Muscle of leg (tissue), 3 donors: ENCODE measurements at regions not wholly inside any gene's neighbourhood (a gene's known extent, or its start where the extent isn't known, plus 50 kb on each side); places are given as distances from the start of the nearest gene placed in this dataset.
"Not testable (repeated sequence)": the region's sequence is repeated elsewhere in the genome, so short reads cannot be mapped to it uniquely, and the experiment has no call there.

Source experiments
- DNase-seq: peaks from one replicate; pipeline ENCODE4 v3.0.0; 2013
- H3K27ac ChIP-seq: one replicate; pipeline ENCODE4 v1.5.1; 2013; ENCODE audit warnings: mild to moderate bottlenecking, low read length, control low read depth
- H3K27me3 ChIP-seq: one replicate; pipeline ENCODE4 v1.6.1; 2013; ENCODE audit warnings: low read length; ENCODE audit not compliant: control insufficient read depth, insufficient read depth
- H3K36me3 ChIP-seq: one replicate; pipeline ENCODE4 v1.6.1; 2013; ENCODE audit warnings: low read length; ENCODE audit not compliant: control insufficient read depth, insufficient read depth
- H3K4me1 ChIP-seq: one replicate; pipeline ENCODE4 v1.6.1; 2013; ENCODE audit warnings: low read length; ENCODE audit not compliant: control insufficient read depth, insufficient read depth
- H3K4me3 ChIP-seq: one replicate; pipeline ENCODE4 v1.5.1; 2013; ENCODE audit warnings: low read length, control low read depth
- H3K9me3 ChIP-seq: replicated peaks from 2 replicates; pipeline ENCODE4 v1.6.1; 2013; ENCODE audit warnings: low read depth, low read length; ENCODE audit not compliant: control insufficient read depth
- WGBS: methylation state at CpG from one replicate; pipeline ENCODE4 v1.1.5; 2013; ENCODE audit warnings: missing lambda C conversion rate; ENCODE audit not compliant: insufficient coverage; 5-methylcytosine and 5-hydroxymethylcytosine counted together

- no peak for DNase-seq
- H3K27me3 ChIP-seq = no peaks in the 10 kb centered on the region
- no peaks in the 10 kb centered on the region for H3K4me1 ChIP-seq
- H3K4me3 ChIP-seq = no peak overlapping the region
- no peaks in the 10 kb centered on the region for H3K36me3 ChIP-seq
- H3K27ac ChIP-seq = no peak overlapping the region
- H3K9me3 ChIP-seq = no peaks in the 10 kb centered on the region
Measured at GRCh38 chrX:152079768-152080167, 58.6 kb downstream of the MAGEA10 start.

- no peak overlapping the region for H3K27ac ChIP-seq
- DNase-seq = no peak
- H3K4me1 ChIP-seq = no peaks in the 10 kb centered on the region
- H3K4me3 ChIP-seq = no peak overlapping the region
- H3K9me3 ChIP-seq = no peaks in the 10 kb centered on the region
- no peaks in the 10 kb centered on the region for H3K27me3 ChIP-seq
- no peaks in the 10 kb centered on the region for H3K36me3 ChIP-seq
- no CpG with 5 or more reads among the region's 1 CpG for WGBS
Measured at GRCh38 chrX:152074163-152074562, 64.2 kb downstream of the MAGEA10 start.

DNA sequence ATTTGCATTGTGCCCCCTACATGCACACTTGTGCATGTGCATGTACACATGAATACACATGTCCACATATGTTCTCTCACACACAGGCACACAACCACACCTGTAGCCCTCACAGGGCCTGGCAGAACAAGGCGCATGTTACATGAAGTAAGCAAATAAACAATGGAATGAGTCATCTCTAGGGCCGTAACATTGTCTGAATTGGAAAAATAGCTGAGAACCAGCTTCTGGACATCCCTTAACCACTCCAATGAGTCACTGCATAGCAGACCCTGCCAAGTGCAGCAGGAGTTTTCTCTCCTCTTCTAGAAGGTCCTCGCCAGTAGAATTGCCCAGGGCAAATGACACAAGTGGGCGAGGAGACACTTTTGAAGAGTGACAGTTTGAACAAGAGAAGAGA is 66.1 kb downstream of the MAGEA10 start:
- H3K36me3 ChIP-seq = no peaks in the 10 kb centered on the region
- no peaks in the 10 kb centered on the region for H3K27me3 ChIP-seq
- 71% methylated on average over 1 of the region's 4 CpGs for WGBS
- DNase-seq = peak; percentile 1
- H3K27ac ChIP-seq = no peak overlapping the region
- H3K4me1 ChIP-seq = no peaks in the 10 kb centered on the region
- H3K4me3 ChIP-seq = no peak overlapping the region
- no peaks in the 10 kb centered on the region for H3K9me3 ChIP-seq

- WGBS = no CpG with 5 or more reads among the region's 2 CpGs
- Histone ChIP-seq H3K4me1 (no peaks in the 10 kb centered on the region), H3K27ac (no peak overlapping the region), H3K4me3 (no peak overlapping the region), H3K9me3 (no peaks in the 10 kb centered on the region), H3K27me3 (no peaks in the 10 kb centered on the region), H3K36me3 (no peaks in the 10 kb centered on the region)
- no peak for DNase-seq
Measured at GRCh38 chrX:152070144-152070543, 68.2 kb downstream of the MAGEA10 start.

- H3K4me1 ChIP-seq = no peaks in the 10 kb centered on the region
- no peak for DNase-seq
- H3K4me3 ChIP-seq = no peak overlapping the region
- no peaks in the 10 kb centered on the region for H3K27me3 ChIP-seq
- H3K27ac ChIP-seq = no peak overlapping the region
- no peaks in the 10 kb centered on the region for H3K36me3 ChIP-seq
- peaks cover 2% of the 10 kb centered on the region for H3K9me3 ChIP-seq
Measured at GRCh38 chrX:152061557-152061956, 76.8 kb downstream of the MAGEA10 start.

DNA sequence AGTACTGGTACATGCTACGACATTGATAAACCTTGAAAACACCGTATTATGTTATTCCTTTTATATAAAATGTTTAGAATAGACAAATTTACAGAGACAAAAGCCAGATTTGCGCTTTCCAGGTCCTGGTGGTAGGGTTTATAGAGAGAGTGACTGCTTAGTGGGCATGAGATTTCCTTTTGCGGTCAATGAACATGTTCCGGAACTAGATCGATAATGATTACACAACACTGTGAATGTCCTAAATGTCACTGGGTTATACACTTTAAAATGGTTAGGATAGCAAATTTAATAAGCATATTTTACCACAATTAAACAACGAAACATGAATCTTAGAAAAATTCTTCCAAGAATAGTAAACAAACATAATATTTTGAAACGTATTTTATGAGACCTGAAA is 77.3 kb downstream of the MAGEA10 start:
- no peak for DNase-seq
- Histone ChIP-seq H3K27ac (no peak overlapping the region), H3K9me3 (peaks cover 2% of the 10 kb centered on the region), H3K27me3 (no peaks in the 10 kb centered on the region), H3K36me3 (no peaks in the 10 kb centered on the region), H3K4me1 (no peaks in the 10 kb centered on the region), H3K4me3 (no peak overlapping the region)
- WGBS = no CpG with 5 or more reads among the region's 8 CpGs

GRCh38 chrX:152050623-152051022 is 76.1 kb upstream of the GABRE start:
- H3K27me3 ChIP-seq, H3K4me3 ChIP-seq, H3K36me3 ChIP-seq, DNase-seq, H3K4me1 ChIP-seq, H3K9me3 ChIP-seq, H3K27ac ChIP-seq: not testable (repeated sequence)
- no CpG with 5 or more reads among the region's 1 CpG for WGBS

DNA sequence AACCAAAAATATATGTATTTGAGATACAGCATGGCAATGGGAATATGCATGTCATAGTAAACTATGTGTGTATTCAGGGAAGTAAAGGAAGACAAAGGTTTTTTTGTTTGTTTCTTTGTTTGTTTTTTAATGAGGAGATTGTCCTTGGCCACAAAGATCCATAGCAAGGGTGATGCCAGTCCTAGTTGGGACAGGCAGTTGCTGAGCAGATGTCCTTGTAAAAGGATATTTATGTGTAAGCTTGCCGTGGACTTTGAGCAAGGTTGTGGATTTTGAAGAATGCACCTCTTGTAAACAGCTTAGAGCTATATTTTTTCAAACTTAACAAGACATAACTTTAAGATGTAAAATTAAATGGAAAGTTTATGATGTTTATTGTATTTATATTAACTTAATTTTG is 69.9 kb upstream of the GABRE start:
- whole genome bisulfite sequencing = no CpG with 5 or more reads among the region's 1 CpG

GRCh38 chrX:152038804-152039203 is 64.3 kb upstream of the GABRE start:
- H3K27me3 ChIP-seq = no peaks in the 10 kb centered on the region
- WGBS = no CpG with 5 or more reads among the region's 2 CpGs
- no peak for DNase-seq
- H3K27ac ChIP-seq = no peak overlapping the region
- H3K4me1 ChIP-seq = no peaks in the 10 kb centered on the region
- no peaks in the 10 kb centered on the region for H3K36me3 ChIP-seq
- H3K4me3 ChIP-seq = no peak overlapping the region
- H3K9me3 ChIP-seq = no peaks in the 10 kb centered on the region

More for the DNA sequence above, 69.9 kb upstream of the GABRE start:
- no peaks in the 10 kb centered on the region for H3K27me3 ChIP-seq
- no peak for DNase-seq
- H3K27ac ChIP-seq = no peak overlapping the region
- no peaks in the 10 kb centered on the region for H3K4me1 ChIP-seq
- no peaks in the 10 kb centered on the region for H3K36me3 ChIP-seq
- H3K4me3 ChIP-seq = no peak overlapping the region
- H3K9me3 ChIP-seq = no peaks in the 10 kb centered on the region

GRCh38 chrX:152037183-152037582 is 62.7 kb upstream of the GABRE start:
- Histone ChIP-seq H3K4me1 (no peaks in the 10 kb centered on the region), H3K27me3 (no peaks in the 10 kb centered on the region), H3K9me3 (no peaks in the 10 kb centered on the region), H3K27ac (no peak overlapping the region), H3K36me3 (no peaks in the 10 kb centered on the region), H3K4me3 (no peak overlapping the region)
- no CpG with 5 or more reads among the region's 1 CpG for WGBS
- DNase-seq = no peak

- H3K27me3 ChIP-seq, H3K9me3 ChIP-seq, H3K4me1 ChIP-seq, H3K4me3 ChIP-seq, DNase-seq, H3K27ac ChIP-seq, H3K36me3 ChIP-seq: not testable (repeated sequence)
- no CpG with 5 or more reads among the region's 1 CpG for WGBS
Measured at GRCh38 chrX:152031346-152031745, 56.9 kb upstream of the GABRE start.
